Right lobe of liver (tissue), 4 donors: ENCODE measurements at regions not wholly inside any gene's neighbourhood (a gene's known extent, or its start where the extent isn't known, plus 50 kb on each side); places are given as distances from the start of the nearest gene placed in this dataset.

Experiments used
- POLR2A ChIP-seq: fragments of 450-650 bp; IDR thresholded peaks from one replicate; pipeline ENCODE4 v1.6.1; 2017; ENCODE audit warnings: antibody characterized with exemption, mild to moderate bottlenecking
- TF ChIP-seq, protein P1 (sequence below), 4 donors: fragments of 200-600 bp in 3 of 4; fragments of 450-650 bp in 1 of 4; IDR thresholded peaks; one replicate each; pipeline versions ENCODE4 v1.5.1 to v1.8.0; 2016 to 2022; ENCODE audit warnings: antibody characterized with exemption in 4 of 4, mild to moderate bottlenecking in 2 of 4
- donor health status: DM: no; HTN: no; CAD: no.
- donor health status: DM: no; HTN: no; CAD: no.
- donor health status: DM: no; HTN: yes; CAD: no.

DNA sequence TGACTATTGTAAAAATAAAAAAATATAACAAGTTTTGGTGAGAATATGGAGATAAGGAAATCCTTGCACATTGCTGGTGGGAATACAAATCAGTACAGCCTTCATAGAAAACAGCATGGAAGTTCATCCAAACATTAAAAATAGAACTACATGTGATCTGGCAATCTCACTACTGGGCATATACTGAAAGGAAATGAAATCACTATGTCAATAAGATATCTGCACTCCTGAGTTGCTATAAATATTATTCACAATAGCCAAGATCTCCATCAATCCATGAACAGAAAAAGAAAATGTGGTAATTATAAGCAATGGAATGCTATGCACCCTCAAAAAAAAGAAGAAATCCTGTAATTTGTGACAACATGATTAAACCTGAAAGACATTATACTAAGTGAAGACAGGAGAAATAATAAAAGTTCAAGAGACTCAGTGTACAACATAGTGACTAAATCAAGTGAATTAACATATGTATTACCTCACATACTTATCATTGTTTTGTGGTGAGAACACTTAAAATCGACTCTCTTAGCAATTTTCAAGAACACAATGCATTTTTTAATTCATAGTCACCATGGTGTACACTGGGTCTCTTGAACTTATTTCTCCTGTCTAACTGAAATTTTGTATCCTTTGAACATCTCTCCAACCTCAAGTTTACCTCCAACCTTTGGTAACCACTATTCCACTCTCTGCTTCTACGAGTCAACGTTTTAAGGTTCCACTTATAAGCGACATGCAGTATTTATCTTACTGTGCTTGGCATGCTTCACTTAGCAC lies 1703.7 kb upstream of the AGA start:
- TF ChIP-seq, protein P1, sequence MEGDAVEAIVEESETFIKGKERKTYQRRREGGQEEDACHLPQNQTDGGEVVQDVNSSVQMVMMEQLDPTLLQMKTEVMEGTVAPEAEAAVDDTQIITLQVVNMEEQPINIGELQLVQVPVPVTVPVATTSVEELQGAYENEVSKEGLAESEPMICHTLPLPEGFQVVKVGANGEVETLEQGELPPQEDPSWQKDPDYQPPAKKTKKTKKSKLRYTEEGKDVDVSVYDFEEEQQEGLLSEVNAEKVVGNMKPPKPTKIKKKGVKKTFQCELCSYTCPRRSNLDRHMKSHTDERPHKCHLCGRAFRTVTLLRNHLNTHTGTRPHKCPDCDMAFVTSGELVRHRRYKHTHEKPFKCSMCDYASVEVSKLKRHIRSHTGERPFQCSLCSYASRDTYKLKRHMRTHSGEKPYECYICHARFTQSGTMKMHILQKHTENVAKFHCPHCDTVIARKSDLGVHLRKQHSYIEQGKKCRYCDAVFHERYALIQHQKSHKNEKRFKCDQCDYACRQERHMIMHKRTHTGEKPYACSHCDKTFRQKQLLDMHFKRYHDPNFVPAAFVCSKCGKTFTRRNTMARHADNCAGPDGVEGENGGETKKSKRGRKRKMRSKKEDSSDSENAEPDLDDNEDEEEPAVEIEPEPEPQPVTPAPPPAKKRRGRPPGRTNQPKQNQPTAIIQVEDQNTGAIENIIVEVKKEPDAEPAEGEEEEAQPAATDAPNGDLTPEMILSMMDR (IDR thresholded peaks at IDR 0.05), result no peak
- TF ChIP-seq POLR2A, result no peak
